HEK293 (cell line): ENCODE measurements at regions not wholly inside any gene's neighbourhood (a gene's known extent, or its start where the extent isn't known, plus 50 kb on each side); places are given as distances from the start of the nearest gene placed in this dataset.

Source experiments
- MYNN ChIP-seq: fragments of 450-650 bp; formaldehyde crosslinking; IDR thresholded peaks from 2 replicates; pipeline ENCODE4 v1.5.1; 2016; ENCODE audit warnings: missing biosample characterization, missing genetic modification characterization, borderline replicate concordance
- TCF7L2 ChIP-seq: IDR thresholded peaks from 2 replicates; pipeline ENCODE4 v1.6.1; 2011; ENCODE audit warnings: low read depth, mild to moderate bottlenecking, inconsistent platforms, low read length, moderate library complexity, borderline replicate concordance
- YY1 ChIP-seq: fragments of 450-650 bp; formaldehyde crosslinking; IDR thresholded peaks from 2 replicates; pipeline ENCODE4 v1.5.1; 2018; ENCODE audit warnings: missing biosample characterization, missing genetic modification characterization
- ZNF23 ChIP-seq: fragments of 450-650 bp; formaldehyde crosslinking; IDR thresholded peaks from 2 replicates; pipeline ENCODE4 v1.5.1; 2016; ENCODE audit warnings: missing biosample characterization, missing genetic modification characterization, borderline replicate concordance
- ZNF274 ChIP-seq, 2 experiments: fragments of 200-500 bp in 1 of 2; fragments of 450-650 bp in 1 of 2; sonication (Bioruptor generic) in 1 of 2; formaldehyde crosslinking in 1 of 2; IDR thresholded peaks; 2 replicates each; pipeline versions ENCODE4 v1.5.1 to v1.6.1; 2014 to 2016; ENCODE audit warnings: borderline replicate concordance in 1 of 2, inconsistent platforms in 1 of 2, low read length in 1 of 2, missing biosample characterization in 1 of 2, missing genetic modification characterization in 1 of 2
- ZNF362 ChIP-seq: fragments of 450-650 bp; formaldehyde crosslinking; IDR thresholded peaks from 2 replicates; pipeline ENCODE4 v1.5.1; 2016; ENCODE audit warnings: missing biosample characterization, missing genetic modification characterization
- ZNF660 ChIP-seq: fragments of 450-650 bp; IDR thresholded peaks from 2 replicates; pipeline ENCODE4 v1.5.1; 2018; ENCODE audit warnings: missing biosample characterization, mild to moderate bottlenecking, missing genetic modification characterization
- ZNF830 ChIP-seq: fragments of 450-650 bp; IDR thresholded peaks from 2 replicates; pipeline ENCODE4 v1.5.0; 2018; ENCODE audit warnings: missing biosample characterization, missing genetic modification characterization, low read depth, mild to moderate bottlenecking, moderate library complexity
- TF ChIP-seq, protein P1 (sequence below): fragments of 450-650 bp; formaldehyde crosslinking; IDR thresholded peaks from 2 replicates; pipeline ENCODE4 v1.5.1; 2016; ENCODE audit warnings: missing biosample characterization, missing genetic modification characterization

GRCh38 chr7:89621925-89622641 lies 532.2 kb upstream of the STEAP1 start:
- TF ChIP-seq YY1 (tag by site-specific recombination) (no peak), TCF7L2 (no peak), MYNN (tag by site-specific recombination) (no peak), ZNF660 (tag by site-specific recombination) (no peak), ZNF23 (tag by site-specific recombination) (no peak), ZNF830 (no peak), ZNF274 (IDR thresholded peaks at IDR 0.05; ENCODE audit: low read length) (no peak), ZNF274 (tag by site-specific recombination; IDR thresholded peaks at IDR 0.05; ENCODE audit: borderline replicate concordance) (no peak), ZNF362 (tag by site-specific recombination) (no peak)
- TF ChIP-seq, protein P1, sequence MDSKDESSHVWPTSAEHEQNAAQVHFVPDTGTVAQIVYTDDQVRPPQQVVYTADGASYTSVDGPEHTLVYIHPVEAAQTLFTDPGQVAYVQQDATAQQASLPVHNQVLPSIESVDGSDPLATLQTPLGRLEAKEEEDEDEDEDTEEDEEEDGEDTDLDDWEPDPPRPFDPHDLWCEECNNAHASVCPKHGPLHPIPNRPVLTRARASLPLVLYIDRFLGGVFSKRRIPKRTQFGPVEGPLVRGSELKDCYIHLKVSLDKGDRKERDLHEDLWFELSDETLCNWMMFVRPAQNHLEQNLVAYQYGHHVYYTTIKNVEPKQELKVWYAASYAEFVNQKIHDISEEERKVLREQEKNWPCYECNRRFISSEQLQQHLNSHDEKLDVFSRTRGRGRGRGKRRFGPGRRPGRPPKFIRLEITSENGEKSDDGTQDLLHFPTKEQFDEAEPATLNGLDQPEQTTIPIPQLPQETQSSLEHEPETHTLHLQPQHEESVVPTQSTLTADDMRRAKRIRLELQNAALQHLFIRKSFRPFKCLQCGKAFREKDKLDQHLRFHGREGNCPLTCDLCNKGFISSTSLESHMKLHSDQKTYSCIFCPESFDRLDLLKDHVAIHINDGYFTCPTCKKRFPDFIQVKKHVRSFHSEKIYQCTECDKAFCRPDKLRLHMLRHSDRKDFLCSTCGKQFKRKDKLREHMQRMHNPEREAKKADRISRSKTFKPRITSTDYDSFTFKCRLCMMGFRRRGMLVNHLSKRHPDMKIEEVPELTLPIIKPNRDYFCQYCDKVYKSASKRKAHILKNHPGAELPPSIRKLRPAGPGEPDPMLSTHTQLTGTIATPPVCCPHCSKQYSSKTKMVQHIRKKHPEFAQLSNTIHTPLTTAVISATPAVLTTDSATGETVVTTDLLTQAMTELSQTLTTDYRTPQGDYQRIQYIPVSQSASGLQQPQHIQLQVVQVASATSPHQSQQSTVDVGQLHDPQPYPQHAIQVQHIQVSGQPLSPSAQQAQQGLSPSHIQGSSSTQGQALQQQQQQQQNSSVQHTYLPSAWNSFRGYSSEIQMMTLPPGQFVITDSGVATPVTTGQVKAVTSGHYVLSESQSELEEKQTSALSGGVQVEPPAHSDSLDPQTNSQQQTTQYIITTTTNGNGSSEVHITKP (tag by site-specific recombination), result no peak
